B cell (primary cell): ENCODE measurements at regions not wholly inside any gene's neighbourhood (a gene's known extent, or its start where the extent isn't known, plus 50 kb on each side); places are given as distances from the start of the nearest gene placed in this dataset.

ENCODE experiments used
- ATAC-seq: fragments of 200-7000 bp; cut with Tn5 transposase; one replicate; pipeline ENCODE4 v1.10.0; 2021; ENCODE audit warnings: low read depth, mild to moderate bottlenecking, moderate number of reproducible peaks, moderate library complexity
- CTCF ChIA-PET: fragments of 350-600 bp; sonication (Branson Sonifier 250); formaldehyde crosslinking; loops from one replicate; lab custom pipeline; 2021; ENCODE audit warnings: antibody characterized with exemption, inconsistent platforms; lab: Charles Lee
- POLR2A ChIA-PET: fragments of 350-600 bp; sonication (Branson Sonifier 250); formaldehyde crosslinking; loops from one replicate; lab custom pipeline; 2021; ENCODE audit warnings: antibody characterized with exemption; lab: Charles Lee
- DNase-seq: peaks from one replicate; pipeline ENCODE4 v3.0.0; 2013
- H2AFZ ChIP-seq: 2 replicates; pipeline ENCODE4 v1.6.1; 2012; ENCODE audit warnings: mild to moderate bottlenecking, low read depth, low read length; ENCODE audit not compliant: insufficient read depth, poor library complexity, severe bottlenecking
- H3K27ac ChIP-seq, 2 donors: 1 replicate in 1 of 2; 2 replicates in 1 of 2; pipeline ENCODE4 v1.5.1; 2012 to 2013; ENCODE audit warnings: low read length in 2 of 2, mild to moderate bottlenecking in 2 of 2, moderate library complexity in 1 of 2
- H3K27me3 ChIP-seq, 4 experiments: fragments of 200-600 bp in 1 of 4; sonication (generic) in 1 of 4; replicated peaks in 1 of 4; 1 replicate in 2 of 4; 2 replicates in 2 of 4; pipeline versions ENCODE4 v1.6.1 to v1.7.0; 2013 to 2016; ENCODE audit warnings: low read length in 3 of 4, mild to moderate bottlenecking in 2 of 4, mixed read lengths in 1 of 4, moderate library complexity in 1 of 4; ENCODE audit not compliant: insufficient read depth in 4 of 4, control insufficient read depth in 3 of 4; ENCODE audit errors: control extremely low read depth in 1 of 4
- H3K36me3 ChIP-seq, 2 experiments: replicated peaks in 1 of 2; 1 replicate in 1 of 2; 2 replicates in 1 of 2; pipeline versions ENCODE4 v1.6.1 to v1.7.1; 2013; ENCODE audit warnings: low read length in 1 of 2; ENCODE audit not compliant: insufficient read depth in 2 of 2, control insufficient read depth in 1 of 2; ENCODE audit errors: control extremely low read depth in 1 of 2, extremely low read depth in 1 of 2
- H3K4me1 ChIP-seq, 2 donors: fragments of 200-600 bp in 1 of 2; sonication (generic) in 1 of 2; 1 replicate in 1 of 2; 2 replicates in 1 of 2; pipeline versions ENCODE4 v1.5.1 to v1.6.1; 2013 to 2017; ENCODE audit warnings: low read length in 2 of 2; ENCODE audit not compliant: control insufficient read depth in 2 of 2, insufficient read depth in 2 of 2
- H3K4me2 ChIP-seq: replicated peaks from 2 replicates; pipeline ENCODE3; 2012; ENCODE audit warnings: mild to moderate bottlenecking, low read depth, low read length; ENCODE audit not compliant: poor library complexity, severe bottlenecking
- H3K4me3 ChIP-seq, 5 experiments: fragments of 200-600 bp in 1 of 5; sonication (generic) in 1 of 5; 1 replicate in 3 of 5; 2 replicates in 2 of 5; pipeline versions ENCODE4 v1.5.1 to v1.7.0; 2011 to 2016; ENCODE audit warnings: low read length in 4 of 5, mild to moderate bottlenecking in 4 of 5, low read depth in 2 of 5, control low read depth in 1 of 5, moderate library complexity in 1 of 5; ENCODE audit not compliant: insufficient read depth in 1 of 5; ENCODE audit errors: control extremely low read depth in 1 of 5, extremely low read depth in 1 of 5
- H3K79me2 ChIP-seq: fragments of 200-600 bp; sonication (generic); one replicate; pipeline ENCODE4 v1.6.0; 2016; ENCODE audit warnings: low read length; ENCODE audit not compliant: control insufficient read depth, insufficient read depth
- H3K9ac ChIP-seq: fragments of 200-600 bp; sonication (generic); 2 replicates; pipeline ENCODE4 v1.6.1; 2017; ENCODE audit warnings: mild to moderate bottlenecking, low read length, moderate library complexity
- H3K9me3 ChIP-seq, 3 donors: one replicate each; pipeline versions ENCODE4 v1.6.1 to v1.7.1; 2013; ENCODE audit warnings: low read length in 2 of 3; ENCODE audit not compliant: control insufficient read depth in 2 of 3, insufficient read depth in 1 of 3; ENCODE audit errors: control extremely low read depth in 1 of 3
- H4K20me1 ChIP-seq: 2 replicates; pipeline ENCODE4 v1.6.0; 2012; ENCODE audit warnings: mild to moderate bottlenecking, low read length; ENCODE audit not compliant: insufficient read depth, control insufficient read depth, poor library complexity, severe bottlenecking
- H3K27ac Mint-ChIP-seq: one replicate; pipeline ENCODE4 v1.8.0; 2021; ENCODE audit warnings: mixed read lengths
- H3K27me3 Mint-ChIP-seq: one replicate; pipeline ENCODE4 v1.8.0; 2021; ENCODE audit warnings: mixed read lengths
- H3K4me1 Mint-ChIP-seq: one replicate; pipeline ENCODE4 v1.8.0; 2021; ENCODE audit warnings: mixed read lengths
- H3K4me3 Mint-ChIP-seq: one replicate; pipeline ENCODE4 v1.8.0; 2021; ENCODE audit warnings: mixed read lengths
- H3K9me3 Mint-ChIP-seq: one replicate; pipeline ENCODE4 v1.8.0; 2022; ENCODE audit warnings: mixed read lengths; ENCODE audit not compliant: insufficient read depth
- EZH2 ChIP-seq: IDR thresholded peaks from 2 replicates; pipeline ENCODE4 v1.6.1; 2012; ENCODE audit warnings: borderline replicate concordance, low read depth, mild to moderate bottlenecking, moderate library complexity, low read length; ENCODE audit not compliant: insufficient read depth, poor library complexity, severe bottlenecking
- WGBS: methylation state at CpG from one replicate; pipeline ENCODE4 v1.1.5; 2013; ENCODE audit warnings: missing lambda C conversion rate; ENCODE audit not compliant: insufficient coverage; 5-methylcytosine and 5-hydroxymethylcytosine counted together
- intact Hi-C: fragments of 100-400 bp; cut with micrococcal nuclease; formaldehyde crosslinking; loops from one replicate; pipeline ENCODE4 v1.10.0; 2022
- TF ChIP-seq, protein P1 (sequence below): fragments of 200-600 bp; IDR thresholded peaks from one replicate; pipeline ENCODE4 v1.8.0; 2022; ENCODE audit warnings: antibody characterized with exemption, mild to moderate bottlenecking

- Histone ChIP-seq H3K9me3 (no peaks in the 10 kb centered on the region), H3K79me2 (no peaks in the 10 kb centered on the region), H3K27ac (no peak overlapping the region), H3K36me3 (no peaks in the 10 kb centered on the region), H3K4me3 (no peak overlapping the region), H3K27me3 (no peaks in the 10 kb centered on the region), H3K9ac (no peak overlapping the region), H3K4me2 (no peak overlapping the region), H4K20me1 (no peaks in the 10 kb centered on the region), H3K4me1 (peaks cover 6 to 13% of the 10 kb centered on the region in 2 donors), H2AFZ (no peak overlapping the region)
- no CpG with 5 or more reads among the region's 1 CpG for WGBS
- Mint-ChIP-seq H3K27me3 (no peaks in the 10 kb centered on the region), H3K27ac (no peak overlapping the region), H3K9me3 (no peaks in the 10 kb centered on the region), H3K4me3 (no peak overlapping the region), H3K4me1 (peaks cover 21% of the 10 kb centered on the region)
- ATAC-seq (no peak), DNase-seq (no peak)
- ChIA-PET CTCF (interaction anchor here (0.9 to 2.5 kb wide), 3 partner anchors 10 to 297 kb away, joined by 3 to 17 read pairs (median 3); no protein-coding TSS in a partner anchor), POLR2A (no interaction called here)
- intact Hi-C loops, result no loop called here
- no peak for TF ChIP-seq EZH2
- TF ChIP-seq, protein P1, sequence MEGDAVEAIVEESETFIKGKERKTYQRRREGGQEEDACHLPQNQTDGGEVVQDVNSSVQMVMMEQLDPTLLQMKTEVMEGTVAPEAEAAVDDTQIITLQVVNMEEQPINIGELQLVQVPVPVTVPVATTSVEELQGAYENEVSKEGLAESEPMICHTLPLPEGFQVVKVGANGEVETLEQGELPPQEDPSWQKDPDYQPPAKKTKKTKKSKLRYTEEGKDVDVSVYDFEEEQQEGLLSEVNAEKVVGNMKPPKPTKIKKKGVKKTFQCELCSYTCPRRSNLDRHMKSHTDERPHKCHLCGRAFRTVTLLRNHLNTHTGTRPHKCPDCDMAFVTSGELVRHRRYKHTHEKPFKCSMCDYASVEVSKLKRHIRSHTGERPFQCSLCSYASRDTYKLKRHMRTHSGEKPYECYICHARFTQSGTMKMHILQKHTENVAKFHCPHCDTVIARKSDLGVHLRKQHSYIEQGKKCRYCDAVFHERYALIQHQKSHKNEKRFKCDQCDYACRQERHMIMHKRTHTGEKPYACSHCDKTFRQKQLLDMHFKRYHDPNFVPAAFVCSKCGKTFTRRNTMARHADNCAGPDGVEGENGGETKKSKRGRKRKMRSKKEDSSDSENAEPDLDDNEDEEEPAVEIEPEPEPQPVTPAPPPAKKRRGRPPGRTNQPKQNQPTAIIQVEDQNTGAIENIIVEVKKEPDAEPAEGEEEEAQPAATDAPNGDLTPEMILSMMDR, result no peak
These were observed 295.1 kb upstream of the ATP2B1 start for GRCh38 chr12:90003688-90004087.

- no peak overlapping the region for H3K9ac ChIP-seq
- TF ChIP-seq EZH2, result no peak
- TF ChIP-seq, protein P1, result no peak
- H2AFZ ChIP-seq, result no peak overlapping the region
- Mint-ChIP-seq H3K27me3 (no peaks in the 10 kb centered on the region), H3K27ac (no peak overlapping the region), H3K9me3 (no peaks in the 10 kb centered on the region), H3K4me1 (peaks cover 21% of the 10 kb centered on the region), H3K4me3 (no peak overlapping the region)
- WGBS, result no CpG with 5 or more reads among the region's 3 CpGs
- H3K4me1 ChIP-seq, result peaks cover 6 to 13% of the 10 kb centered on the region in 2 donors
- no peaks in the 10 kb centered on the region for H4K20me1 ChIP-seq
- no peak overlapping the region for H3K4me2 ChIP-seq
- H3K27me3 ChIP-seq, result no peaks in the 10 kb centered on the region
- no peak for DNase-seq
- H3K36me3 ChIP-seq, result no peaks in the 10 kb centered on the region
- no peak overlapping the region for H3K4me3 ChIP-seq
- H3K27ac ChIP-seq, result no peak overlapping the region
- H3K9me3 ChIP-seq, result no peaks in the 10 kb centered on the region
- no peak for ATAC-seq
- intact Hi-C loops, result no loop called here
- POLR2A ChIA-PET, result no interaction called here
- CTCF ChIA-PET, result no interaction called here
- no peaks in the 10 kb centered on the region for H3K79me2 ChIP-seq
These were observed 292.1 kb upstream of the ATP2B1 start for GRCh38 chr12:90000721-90001120.
